Stomach smooth muscle (tissue), 2 donors: ENCODE measurements at regions not wholly inside any gene's neighbourhood (a gene's known extent, or its start where the extent isn't known, plus 50 kb on each side); places are given as distances from the start of the nearest gene placed in this dataset.

ENCODE experiments used
- H3K27ac ChIP-seq: one replicate; pipeline ENCODE4 v1.7.0; 2013; ENCODE audit warnings: mild to moderate bottlenecking, low read length, inconsistent platforms
- H3K27me3 ChIP-seq, 2 donors: one replicate each; pipeline ENCODE4 v1.7.0; 2013; ENCODE audit warnings: low read length in 2 of 2; ENCODE audit not compliant: insufficient read depth in 2 of 2, control insufficient read depth in 1 of 2
- H3K36me3 ChIP-seq, 2 donors: one replicate each; pipeline ENCODE4 v1.7.0; 2013; ENCODE audit warnings: low read length in 2 of 2; ENCODE audit not compliant: control insufficient read depth in 2 of 2, insufficient read depth in 2 of 2
- H3K4me1 ChIP-seq: one replicate; pipeline ENCODE4 v1.7.0; 2013; ENCODE audit warnings: low read length; ENCODE audit not compliant: control insufficient read depth, insufficient read depth
- H3K4me3 ChIP-seq, 2 donors: one replicate each; pipeline ENCODE4 v1.7.0; 2013; ENCODE audit warnings: low read length in 2 of 2
- H3K9ac ChIP-seq, 2 donors: one replicate each; pipeline ENCODE4 v1.7.0; 2013; ENCODE audit warnings: low read length in 2 of 2, mild to moderate bottlenecking in 1 of 2
- H3K9me3 ChIP-seq, 2 donors: one replicate each; pipeline ENCODE4 v1.7.0; 2013; ENCODE audit warnings: low read length in 2 of 2; ENCODE audit not compliant: control insufficient read depth in 2 of 2
- donor health status: healthy.
- donor health status: Pancreatic carcinoma.

DNA sequence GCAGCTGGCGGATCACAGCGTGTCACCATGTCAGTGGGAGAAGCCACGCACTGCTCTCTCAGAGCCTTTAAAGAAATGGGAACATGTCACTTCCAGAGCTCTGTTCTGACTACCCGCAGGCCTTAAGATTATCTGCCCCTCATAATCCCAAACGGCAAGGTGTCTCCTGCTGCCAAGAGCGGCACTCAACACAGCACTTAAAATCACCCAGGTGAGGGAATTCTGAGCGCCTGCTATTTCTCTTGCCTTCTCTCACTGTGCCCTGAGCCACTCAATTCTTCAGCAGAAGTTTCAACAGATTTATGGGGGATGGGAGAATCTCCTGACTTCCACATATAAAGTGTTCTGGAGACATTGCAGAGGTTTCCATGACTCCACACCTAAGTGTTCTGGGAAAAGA is 137.9 kb downstream of the LMO4 start:
- Histone ChIP-seq H3K27me3 (no peaks in the 10 kb centered on the region), H3K4me1 (no peaks in the 10 kb centered on the region), H3K9me3 (no peaks in the 10 kb centered on the region)

GRCh38 chr1:87472716-87473115 is 144.0 kb downstream of the LMO4 start:
- Histone ChIP-seq H3K4me3 (no peak overlapping the region), H3K27me3 (no peaks in the 10 kb centered on the region), H3K27ac (no peak overlapping the region), H3K4me1 (no peaks in the 10 kb centered on the region), H3K36me3 (no peaks in the 10 kb centered on the region), H3K9ac (no peak overlapping the region), H3K9me3 (no peaks in the 10 kb centered on the region)

More for the DNA sequence above, 137.9 kb downstream of the LMO4 start:
- no peak overlapping the region for H3K4me3 ChIP-seq
- no peak overlapping the region for H3K9ac ChIP-seq
- H3K27ac ChIP-seq: no peak overlapping the region
- H3K36me3 ChIP-seq: no peaks in the 10 kb centered on the region

GRCh38 chr1:87473203-87473661 is 144.6 kb downstream of the LMO4 start:
- no peaks in the 10 kb centered on the region for H3K27me3 ChIP-seq
- H3K27ac ChIP-seq: no peak overlapping the region
- H3K36me3 ChIP-seq: no peaks in the 10 kb centered on the region
- no peak overlapping the region for H3K4me3 ChIP-seq
- H3K9me3 ChIP-seq: no peaks in the 10 kb centered on the region
- no peak overlapping the region for H3K9ac ChIP-seq
- H3K4me1 ChIP-seq: no peaks in the 10 kb centered on the region

GRCh38 chr1:87474098-87474497 is 145.4 kb downstream of the LMO4 start:
- Histone ChIP-seq H3K4me1 (no peaks in the 10 kb centered on the region), H3K4me3 (no peak overlapping the region), H3K27ac (no peak overlapping the region), H3K9ac (no peak overlapping the region), H3K9me3 (no peaks in the 10 kb centered on the region), H3K36me3 (no peaks in the 10 kb centered on the region), H3K27me3 (no peaks in the 10 kb centered on the region)

GRCh38 chr1:87478231-87478630 is 149.6 kb downstream of the LMO4 start:
- no peaks in the 10 kb centered on the region for H3K36me3 ChIP-seq
- H3K9me3 ChIP-seq: no peaks in the 10 kb centered on the region
- no peaks in the 10 kb centered on the region for H3K4me1 ChIP-seq
- H3K27me3 ChIP-seq: no peaks in the 10 kb centered on the region
- H3K9ac ChIP-seq: no peak overlapping the region
- no peak overlapping the region for H3K27ac ChIP-seq
- no peak overlapping the region for H3K4me3 ChIP-seq

- no peaks in the 10 kb centered on the region for H3K9me3 ChIP-seq
- no peak overlapping the region for H3K27ac ChIP-seq
- H3K27me3 ChIP-seq: no peaks in the 10 kb centered on the region
- no peak overlapping the region for H3K4me3 ChIP-seq
- H3K9ac ChIP-seq: no peak overlapping the region
- H3K36me3 ChIP-seq: no peaks in the 10 kb centered on the region
- no peaks in the 10 kb centered on the region for H3K4me1 ChIP-seq
Measured at GRCh38 chr1:87495147-87495546, 166.5 kb downstream of the LMO4 start.

GRCh38 chr1:87495870-87496269 is 167.2 kb downstream of the LMO4 start:
- no peaks in the 10 kb centered on the region for H3K27me3 ChIP-seq
- H3K4me3 ChIP-seq: peak overlapping the region; percentile 45 to 64
- no peaks in the 10 kb centered on the region for H3K9me3 ChIP-seq
- no peaks in the 10 kb centered on the region for H3K4me1 ChIP-seq
- no peaks in the 10 kb centered on the region for H3K36me3 ChIP-seq
- peak overlapping the region; percentile 41 for H3K27ac ChIP-seq
- H3K9ac ChIP-seq: peak overlapping the region in 1 of 2 donors; percentile 48

- H3K4me3 ChIP-seq: no peak overlapping the region
- H3K9ac ChIP-seq: no peak overlapping the region
- no peaks in the 10 kb centered on the region for H3K27me3 ChIP-seq
- H3K27ac ChIP-seq: no peak overlapping the region
- no peaks in the 10 kb centered on the region for H3K4me1 ChIP-seq
- H3K9me3 ChIP-seq: no peaks in the 10 kb centered on the region
- no peaks in the 10 kb centered on the region for H3K36me3 ChIP-seq
Measured at GRCh38 chr1:87497380-87498203, 168.9 kb downstream of the LMO4 start.

DNA sequence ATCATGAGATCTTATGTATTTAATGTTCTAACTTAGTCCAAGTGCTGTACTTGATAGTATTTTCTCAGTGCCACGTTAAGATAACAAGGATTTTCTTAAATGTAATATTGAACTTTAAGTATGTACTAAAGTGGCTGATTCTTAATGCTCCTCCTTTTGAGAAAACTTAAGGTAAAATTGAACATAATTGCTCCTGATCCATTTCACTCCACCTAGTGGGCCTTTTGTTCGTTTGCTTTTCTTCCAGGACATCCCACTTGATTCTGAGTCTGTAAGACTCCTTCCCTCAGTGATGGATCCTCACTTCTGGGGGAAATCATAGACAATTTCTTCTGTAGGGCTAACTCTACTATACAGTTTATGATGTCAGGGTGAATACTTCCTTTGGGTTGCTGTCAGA is 173.1 kb downstream of the LMO4 start:
- no peak overlapping the region for H3K9ac ChIP-seq
- no peaks in the 10 kb centered on the region for H3K4me1 ChIP-seq
- H3K9me3 ChIP-seq: no peaks in the 10 kb centered on the region
- H3K4me3 ChIP-seq: no peak overlapping the region
- no peak overlapping the region for H3K27ac ChIP-seq
- no peaks in the 10 kb centered on the region for H3K27me3 ChIP-seq
- H3K36me3 ChIP-seq: no peaks in the 10 kb centered on the region

GRCh38 chr1:87505391-87505983 is 176.8 kb downstream of the LMO4 start:
- no peak overlapping the region for H3K27ac ChIP-seq
- no peaks in the 10 kb centered on the region for H3K9me3 ChIP-seq
- no peaks in the 10 kb centered on the region for H3K4me1 ChIP-seq
- no peak overlapping the region for H3K9ac ChIP-seq
- no peak overlapping the region for H3K4me3 ChIP-seq
- H3K36me3 ChIP-seq: no peaks in the 10 kb centered on the region
- no peaks in the 10 kb centered on the region for H3K27me3 ChIP-seq

DNA sequence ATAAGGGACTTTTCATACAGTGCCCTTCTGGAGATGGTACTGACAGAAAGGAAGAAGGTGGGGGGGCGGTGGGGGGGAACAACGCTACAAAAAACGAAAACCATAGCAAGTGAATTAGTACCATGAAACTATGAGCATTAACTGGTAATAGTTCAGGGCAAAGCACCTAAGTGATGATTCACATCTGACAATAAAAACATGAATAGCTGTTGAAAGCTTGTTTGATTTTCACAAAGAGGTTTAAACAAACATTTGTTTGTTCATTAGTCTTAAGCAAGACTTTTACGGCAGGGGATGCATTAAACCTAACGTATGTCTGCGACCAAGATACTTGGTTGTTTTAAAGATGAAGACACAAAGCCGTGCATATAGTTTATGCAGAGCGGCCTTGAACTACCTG is 177.5 kb downstream of the LMO4 start:
- Histone ChIP-seq H3K27ac (no peak overlapping the region), H3K36me3 (no peaks in the 10 kb centered on the region), H3K4me1 (no peaks in the 10 kb centered on the region), H3K27me3 (no peaks in the 10 kb centered on the region), H3K4me3 (no peak overlapping the region), H3K9me3 (no peaks in the 10 kb centered on the region), H3K9ac (no peak overlapping the region)
